K562 (cell line): ENCODE measurements at regions not wholly inside any gene's neighbourhood (a gene's known extent, or its start where the extent isn't known, plus 50 kb on each side); places are given as distances from the start of the nearest gene placed in this dataset.
"Not testable (repeated sequence)": the region's sequence is repeated elsewhere in the genome, so short reads cannot be mapped to it uniquely, and the experiment has no call there.

Experiments used
- ATAC-seq: fragments of 200-7000 bp; cut with Tn5 transposase; 3 replicates; pipeline ENCODE4 v1.9.1; 2020; ENCODE audit warnings: moderate library complexity
- BruUV-seq: library from RNA; stranded (reverse); fragments of 400-500 nt; replicated peaks from 2 replicates; lab custom pipeline; 2021; lab: Mats Ljungman, UMichigan
- CTCF ChIA-PET: fragments of 300-600 bp; formaldehyde crosslinking; extraction: SDS; loops from one replicate; lab custom pipeline; 2021; ENCODE audit warnings: low intra/inter-chr PET ratio; lab: Yijun Ruan, JAX
- POLR2A ChIA-PET: fragments of 300-600, 350-650 bp; sonication (Branson Sonifier 250); formaldehyde crosslinking; extraction: SDS; loops from one replicate; lab custom pipeline; 2021; ENCODE audit warnings: antibody characterized with exemption, inconsistent platforms; lab: Yijun Ruan, JAX
- DNase-seq, 4 experiments: peaks; one replicate each; pipeline versions ENCODE4 v3.0.0 to v3.0.0-alpha.2; 2011 to 2018; ENCODE audit warnings: low spot score in 3 of 4, mixed read lengths in 3 of 4; ENCODE audit errors: extremely low read depth in 1 of 4
- FAIRE-seq: peaks from 2 replicates; lab custom pipeline; 2011; peaks lifted over from hg19 to GRCh38; lab: Jason Lieb, UNC
- H2AFZ ChIP-seq: 2 replicates; pipeline ENCODE4 v1.6.0; 2011; ENCODE audit warnings: low read depth, low read length, control low read depth, inconsistent platforms
- H3K27ac ChIP-seq: fragments of 200-600 bp; 3 replicates; pipeline ENCODE4 v1.8.0; 2011; ENCODE audit warnings: low read depth, mild to moderate bottlenecking, control low read depth, inconsistent platforms, low read length, moderate library complexity, mixed read lengths; ENCODE audit errors: extremely low read depth
- H3K27me3 ChIP-seq, 2 experiments: fragments of 300-600 bp in 1 of 2; 2 replicates in 1 of 2; 3 replicates in 1 of 2; pipeline versions ENCODE4 v1.6.0 to v1.8.0; 2011; ENCODE audit warnings: inconsistent platforms in 2 of 2, low read length in 2 of 2, mild to moderate bottlenecking in 1 of 2, mixed read lengths in 1 of 2, moderate library complexity in 1 of 2; ENCODE audit not compliant: control insufficient read depth in 2 of 2, insufficient read depth in 2 of 2
- H3K36me3 ChIP-seq: fragments of 300-600 bp; 3 replicates; pipeline ENCODE4 v1.8.0; 2011; ENCODE audit warnings: mild to moderate bottlenecking, low read length, inconsistent platforms; ENCODE audit not compliant: control insufficient read depth, insufficient read depth
- H3K4me1 ChIP-seq, 2 experiments: fragments of 200-600 bp in 1 of 2; replicated peaks in 1 of 2; 2 replicates in 1 of 2; 3 replicates in 1 of 2; pipeline versions ENCODE4 v1.5.1 to v1.8.0; 2011; ENCODE audit warnings: inconsistent platforms in 2 of 2, low read length in 2 of 2, mild to moderate bottlenecking in 1 of 2, mixed read lengths in 1 of 2, moderate library complexity in 1 of 2; ENCODE audit not compliant: control insufficient read depth in 2 of 2, insufficient read depth in 2 of 2
- H3K4me2 ChIP-seq: 2 replicates; pipeline ENCODE4 v1.6.1; 2011; ENCODE audit warnings: low read length, control low read depth, inconsistent platforms, mixed read lengths; ENCODE audit not compliant: insufficient read depth
- H3K4me3 ChIP-seq: fragments of 200-600 bp; sonication (generic), shearing (Covaris generic); 2 replicates; pipeline ENCODE4 v1.5.1; 2016; ENCODE audit warnings: control low read depth, inconsistent platforms
- H3K79me2 ChIP-seq: fragments of 200-600 bp; 3 replicates; pipeline ENCODE4 v1.8.0; 2011; ENCODE audit warnings: low read length, inconsistent platforms; ENCODE audit not compliant: control insufficient read depth, insufficient read depth
- H3K9ac ChIP-seq, 2 experiments: 2 replicates each; pipeline versions ENCODE4 v1.6.0 to v1.6.1; 2011; ENCODE audit warnings: low read depth in 2 of 2, low read length in 2 of 2, control low read depth in 1 of 2, inconsistent platforms in 1 of 2, mild to moderate bottlenecking in 1 of 2, mixed read lengths in 1 of 2; ENCODE audit not compliant: insufficient read depth in 1 of 2
- H3K9me1 ChIP-seq: one replicate; pipeline ENCODE4 v1.6.0; 2011; ENCODE audit warnings: inconsistent platforms, mild to moderate bottlenecking, low read length, moderate library complexity; ENCODE audit not compliant: control insufficient read depth, insufficient read depth
- H3K9me3 ChIP-seq: replicated peaks from 2 replicates; pipeline ENCODE4 v1.5.1; 2011; ENCODE audit warnings: low read depth, low read length, inconsistent platforms; ENCODE audit not compliant: control insufficient read depth, insufficient read depth
- H4K20me1 ChIP-seq: replicated peaks from 2 replicates; pipeline ENCODE4 v1.6.1; 2011; ENCODE audit warnings: low read length, inconsistent platforms, mixed read lengths; ENCODE audit not compliant: control insufficient read depth, insufficient read depth
- WGBS: fragments of 100-300 bp; shearing (Covaris generic); methylation state at CpG from one replicate; pipeline ENCODE4 v1.1.6; 2016; ENCODE audit warnings: low coverage, mixed read lengths; ENCODE audit not compliant: insufficient coverage; ENCODE audit errors: missing lambda C conversion rate; 5-methylcytosine and 5-hydroxymethylcytosine counted together
- in situ Hi-C: fragments of 300-500 bp; cut with MboI; formaldehyde crosslinking; loops from 4 replicates; pipeline ENCODE4 v1.15.0; 2018; ENCODE audit warnings: inconsistent platforms, mixed read lengths
- intact Hi-C: fragments of 100-400 bp; cut with micrococcal nuclease; formaldehyde crosslinking; loops from 2 replicates; pipeline ENCODE4 v1.14.2; 2022

DNA sequence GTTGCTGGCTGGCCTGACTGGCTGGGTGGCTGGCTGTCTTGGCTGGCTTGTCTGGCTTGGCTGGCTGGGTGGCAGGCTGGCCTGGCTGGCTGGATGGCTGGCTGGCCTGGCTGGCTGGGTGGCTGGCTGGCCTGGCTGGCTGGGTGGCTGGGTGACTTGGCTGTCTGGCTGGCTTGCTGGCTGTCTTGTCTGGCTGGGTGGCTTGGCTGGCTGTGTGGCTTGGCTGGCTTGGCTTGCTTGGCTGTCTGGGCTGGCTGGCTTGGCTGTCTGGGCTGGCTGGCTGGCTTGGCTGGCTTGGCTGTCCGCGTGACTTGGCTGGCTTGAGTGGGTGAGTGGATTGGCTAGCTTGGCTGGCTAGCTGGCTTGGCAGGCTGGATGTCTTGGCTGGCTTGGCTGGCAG is 2835.6 kb downstream of the RPIA start:
- H3K4me2 ChIP-seq, FAIRE-seq, CTCF ChIA-PET, H2AFZ ChIP-seq, H3K36me3 ChIP-seq, intact Hi-C loops, H3K9me1 ChIP-seq, ATAC-seq, H3K9ac ChIP-seq, DNase-seq, H3K9me3 ChIP-seq, in situ Hi-C loops, H4K20me1 ChIP-seq, BruUV-seq, POLR2A ChIA-PET, H3K79me2 ChIP-seq, H3K27me3 ChIP-seq, H3K27ac ChIP-seq, H3K4me3 ChIP-seq, H3K4me1 ChIP-seq: not testable (repeated sequence)
- WGBS: 0% methylated on average over 2 of the region's 2 CpGs

DNA sequence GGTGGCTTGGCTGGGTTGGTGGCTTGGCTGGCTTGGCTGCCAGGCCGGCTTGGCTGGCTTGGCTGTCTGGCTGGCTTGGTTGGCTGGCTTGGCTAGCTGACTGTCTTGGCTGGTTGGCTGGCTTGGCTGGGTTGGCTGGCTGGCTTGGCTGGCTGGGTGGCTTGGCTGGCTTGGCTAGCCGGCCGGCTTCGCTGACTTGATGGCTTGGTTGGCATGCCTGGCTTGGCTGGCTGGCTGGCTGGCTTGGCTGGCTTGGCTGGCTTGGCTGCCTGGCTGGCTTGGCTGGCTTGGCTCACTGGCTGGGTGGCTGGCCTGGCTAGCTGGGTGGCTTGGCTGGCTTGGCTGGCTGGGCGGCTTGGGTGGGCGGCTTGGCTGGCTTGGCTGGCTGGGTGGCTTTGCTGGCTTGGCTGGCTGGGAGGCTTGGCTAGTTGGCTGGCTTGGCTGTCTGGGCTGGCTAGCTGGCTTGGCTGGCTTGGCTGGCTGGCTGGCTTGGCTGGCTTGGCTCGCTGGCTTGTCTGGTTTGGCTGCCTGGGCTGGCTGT is 2836.1 kb downstream of the RPIA start:
- intact Hi-C loops: not testable (repeated sequence)

DNA sequence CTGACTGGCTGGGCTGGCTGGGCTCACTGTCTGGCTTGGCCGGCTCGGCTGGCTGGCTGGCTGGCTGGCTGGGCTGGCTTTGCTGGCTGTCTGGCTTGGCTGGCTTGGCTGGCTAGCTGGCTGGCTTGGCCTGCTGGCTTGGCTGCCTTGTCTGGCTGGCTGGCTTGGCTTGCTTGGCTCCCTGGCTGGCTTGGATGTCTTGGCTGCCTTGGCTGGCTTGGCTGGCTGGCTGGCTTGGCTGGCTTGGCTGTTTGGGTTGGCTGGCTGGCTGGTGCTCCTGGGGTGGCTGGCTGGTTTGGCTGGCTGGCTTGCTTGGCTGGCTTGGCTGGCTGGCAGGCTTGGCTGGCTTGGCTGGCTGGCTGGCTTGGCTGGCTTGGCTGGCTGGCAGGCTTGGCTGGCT is 2836.9 kb downstream of the RPIA start:
- H3K27ac ChIP-seq, H3K9me3 ChIP-seq, H3K27me3 ChIP-seq, H3K36me3 ChIP-seq, CTCF ChIA-PET, in situ Hi-C loops, FAIRE-seq, ATAC-seq, H4K20me1 ChIP-seq, intact Hi-C loops, BruUV-seq, H3K79me2 ChIP-seq, POLR2A ChIA-PET, H3K4me3 ChIP-seq, H3K4me1 ChIP-seq, H3K9me1 ChIP-seq, H2AFZ ChIP-seq, H3K4me2 ChIP-seq, DNase-seq, H3K9ac ChIP-seq: not testable (repeated sequence)
- WGBS: 0% methylated on average over 2 of the region's 2 CpGs

More for the DNA sequence above, 2836.1 kb downstream of the RPIA start:
- H2AFZ ChIP-seq, CTCF ChIA-PET, H3K4me3 ChIP-seq, POLR2A ChIA-PET, FAIRE-seq, H3K79me2 ChIP-seq, H3K4me1 ChIP-seq, H3K9ac ChIP-seq, H3K27me3 ChIP-seq, H3K4me2 ChIP-seq, H3K36me3 ChIP-seq, H3K9me1 ChIP-seq, H3K27ac ChIP-seq, in situ Hi-C loops, ATAC-seq, H3K9me3 ChIP-seq, H4K20me1 ChIP-seq, BruUV-seq, DNase-seq: not testable (repeated sequence)
- WGBS: 2% methylated on average over 7 of the region's 7 CpGs

DNA sequence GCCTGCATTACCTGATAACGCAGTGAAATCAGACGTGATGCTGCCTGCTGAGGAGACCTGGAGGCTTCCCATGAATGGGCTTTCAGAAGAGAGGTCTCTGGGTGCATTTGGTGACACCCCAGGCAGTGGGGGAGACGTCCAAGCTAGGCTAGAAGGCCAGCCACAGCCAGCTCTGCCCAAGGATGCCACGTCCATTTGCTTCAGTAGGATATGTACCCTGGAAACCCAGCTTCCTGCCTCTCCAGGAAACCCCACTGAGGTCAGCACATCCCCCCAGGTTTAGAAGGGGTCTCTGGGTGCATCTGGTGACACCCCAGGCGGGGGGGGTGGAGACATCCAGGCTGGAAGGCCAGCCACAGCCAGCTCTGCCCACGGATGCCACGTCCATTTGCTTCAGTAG is 2844.6 kb downstream of the RPIA start:
- H3K27ac ChIP-seq, FAIRE-seq, H3K79me2 ChIP-seq, H3K4me2 ChIP-seq, CTCF ChIA-PET, H3K36me3 ChIP-seq, H3K27me3 ChIP-seq, intact Hi-C loops, H3K9me1 ChIP-seq, POLR2A ChIA-PET, H3K9ac ChIP-seq, in situ Hi-C loops, H3K4me3 ChIP-seq, BruUV-seq, ATAC-seq, DNase-seq, H4K20me1 ChIP-seq, H3K9me3 ChIP-seq, H2AFZ ChIP-seq, H3K4me1 ChIP-seq: not testable (repeated sequence)
- 15% methylated on average over 3 of the region's 7 CpGs for WGBS
